K562 (cell line): ENCODE measurements at regions not wholly inside any gene's neighbourhood (a gene's known extent, or its start where the extent isn't known, plus 50 kb on each side); places are given as distances from the start of the nearest gene placed in this dataset.

Experiments used
- ATAC-seq: fragments of 200-7000 bp; cut with Tn5 transposase; 3 replicates; pipeline ENCODE4 v1.9.1; 2020; ENCODE audit warnings: moderate library complexity
- BruUV-seq: library from RNA; stranded (reverse); fragments of 400-500 nt; replicated peaks from 2 replicates; lab custom pipeline; 2021; lab: Mats Ljungman, UMichigan
- CTCF ChIA-PET: fragments of 300-600 bp; formaldehyde crosslinking; extraction: SDS; loops from one replicate; lab custom pipeline; 2021; ENCODE audit warnings: low intra/inter-chr PET ratio; lab: Yijun Ruan, JAX
- POLR2A ChIA-PET: fragments of 300-600, 350-650 bp; sonication (Branson Sonifier 250); formaldehyde crosslinking; extraction: SDS; loops from one replicate; lab custom pipeline; 2021; ENCODE audit warnings: antibody characterized with exemption, inconsistent platforms; lab: Yijun Ruan, JAX
- DNase-seq, 4 experiments: peaks; one replicate each; pipeline versions ENCODE4 v3.0.0 to v3.0.0-alpha.2; 2011 to 2018; ENCODE audit warnings: low spot score in 3 of 4, mixed read lengths in 3 of 4; ENCODE audit errors: extremely low read depth in 1 of 4
- FAIRE-seq: peaks from 2 replicates; lab custom pipeline; 2011; peaks lifted over from hg19 to GRCh38; lab: Jason Lieb, UNC
- H2AFZ ChIP-seq: 2 replicates; pipeline ENCODE4 v1.6.0; 2011; ENCODE audit warnings: low read depth, low read length, control low read depth, inconsistent platforms
- H3K27ac ChIP-seq: fragments of 200-600 bp; 3 replicates; pipeline ENCODE4 v1.8.0; 2011; ENCODE audit warnings: low read depth, mild to moderate bottlenecking, control low read depth, inconsistent platforms, low read length, moderate library complexity, mixed read lengths; ENCODE audit errors: extremely low read depth
- H3K27me3 ChIP-seq, 2 experiments: fragments of 300-600 bp in 1 of 2; 2 replicates in 1 of 2; 3 replicates in 1 of 2; pipeline versions ENCODE4 v1.6.0 to v1.8.0; 2011; ENCODE audit warnings: inconsistent platforms in 2 of 2, low read length in 2 of 2, mild to moderate bottlenecking in 1 of 2, mixed read lengths in 1 of 2, moderate library complexity in 1 of 2; ENCODE audit not compliant: control insufficient read depth in 2 of 2, insufficient read depth in 2 of 2
- H3K36me3 ChIP-seq: fragments of 300-600 bp; 3 replicates; pipeline ENCODE4 v1.8.0; 2011; ENCODE audit warnings: mild to moderate bottlenecking, low read length, inconsistent platforms; ENCODE audit not compliant: control insufficient read depth, insufficient read depth
- H3K4me1 ChIP-seq, 2 experiments: fragments of 200-600 bp in 1 of 2; replicated peaks in 1 of 2; 2 replicates in 1 of 2; 3 replicates in 1 of 2; pipeline versions ENCODE4 v1.5.1 to v1.8.0; 2011; ENCODE audit warnings: inconsistent platforms in 2 of 2, low read length in 2 of 2, mild to moderate bottlenecking in 1 of 2, mixed read lengths in 1 of 2, moderate library complexity in 1 of 2; ENCODE audit not compliant: control insufficient read depth in 2 of 2, insufficient read depth in 2 of 2
- H3K4me2 ChIP-seq: 2 replicates; pipeline ENCODE4 v1.6.1; 2011; ENCODE audit warnings: low read length, control low read depth, inconsistent platforms, mixed read lengths; ENCODE audit not compliant: insufficient read depth
- H3K4me3 ChIP-seq: fragments of 200-600 bp; sonication (generic), shearing (Covaris generic); 2 replicates; pipeline ENCODE4 v1.5.1; 2016; ENCODE audit warnings: control low read depth, inconsistent platforms
- H3K79me2 ChIP-seq: fragments of 200-600 bp; 3 replicates; pipeline ENCODE4 v1.8.0; 2011; ENCODE audit warnings: low read length, inconsistent platforms; ENCODE audit not compliant: control insufficient read depth, insufficient read depth
- H3K9ac ChIP-seq, 2 experiments: 2 replicates each; pipeline versions ENCODE4 v1.6.0 to v1.6.1; 2011; ENCODE audit warnings: low read depth in 2 of 2, low read length in 2 of 2, control low read depth in 1 of 2, inconsistent platforms in 1 of 2, mild to moderate bottlenecking in 1 of 2, mixed read lengths in 1 of 2; ENCODE audit not compliant: insufficient read depth in 1 of 2
- H3K9me1 ChIP-seq: one replicate; pipeline ENCODE4 v1.6.0; 2011; ENCODE audit warnings: inconsistent platforms, mild to moderate bottlenecking, low read length, moderate library complexity; ENCODE audit not compliant: control insufficient read depth, insufficient read depth
- H3K9me3 ChIP-seq: replicated peaks from 2 replicates; pipeline ENCODE4 v1.5.1; 2011; ENCODE audit warnings: low read depth, low read length, inconsistent platforms; ENCODE audit not compliant: control insufficient read depth, insufficient read depth
- H4K20me1 ChIP-seq: replicated peaks from 2 replicates; pipeline ENCODE4 v1.6.1; 2011; ENCODE audit warnings: low read length, inconsistent platforms, mixed read lengths; ENCODE audit not compliant: control insufficient read depth, insufficient read depth
- CREB5 ChIP-seq: fragments of 250-450 bp; sonication (Bioruptor Pico); IDR thresholded peaks from 2 replicates; pipeline ENCODE4 v1.5.0; 2020; ENCODE audit warnings: mild to moderate bottlenecking
- CREM ChIP-seq: IDR thresholded peaks from 2 replicates; pipeline ENCODE4 v1.6.1; 2014; ENCODE audit warnings: antibody characterized with exemption, low read depth
- HOXB6 ChIP-seq: fragments of 250-450 bp; sonication (Bioruptor Pico); IDR thresholded peaks from 2 replicates; pipeline ENCODE4 v1.5.1; 2022; ENCODE audit warnings: mild to moderate bottlenecking, borderline replicate concordance
- NCOA2 ChIP-seq, 2 experiments: fragments of 450-650 bp; IDR thresholded peaks; 2 replicates each; pipeline ENCODE4 v1.6.1; 2018; ENCODE audit warnings: mild to moderate bottlenecking in 2 of 2, moderate library complexity in 1 of 2; ENCODE audit not compliant: partially characterized antibody in 2 of 2
- NELFE ChIP-seq: IDR thresholded peaks from 2 replicates; pipeline ENCODE4 v1.6.1; 2011; ENCODE audit warnings: mild to moderate bottlenecking; ENCODE audit not compliant: insufficient read depth, insufficient read length
- PHF8 ChIP-seq: fragments of 200-600 bp; sonication (generic); IDR thresholded peaks from 2 replicates; pipeline ENCODE4 v1.6.1; 2012; ENCODE audit warnings: mixed run types, mild to moderate bottlenecking, inconsistent platforms, low read length, moderate library complexity, borderline replicate concordance
- PRMT5 ChIP-seq: sonication (generic); formaldehyde crosslinking; IDR thresholded peaks from 2 replicates; pipeline ENCODE4 v1.5.0; 2020; ENCODE audit warnings: missing genetic modification reagents
- SAP30 ChIP-seq: fragments of 200-600 bp; sonication (generic); IDR thresholded peaks from 2 replicates; pipeline ENCODE4 v1.6.1; 2012; ENCODE audit warnings: borderline replicate concordance, low read depth, mild to moderate bottlenecking, moderate library complexity, low read length, control low read depth, inconsistent platforms; ENCODE audit not compliant: insufficient read depth, poor library complexity, severe bottlenecking
- SMAD1 ChIP-seq: fragments of 150-350 bp; IDR thresholded peaks from 2 replicates; pipeline ENCODE4 v1.6.1; 2014; ENCODE audit warnings: low read length, low read depth; ENCODE audit not compliant: partially characterized antibody
- SMARCE1 ChIP-seq: fragments of 450-650 bp; IDR thresholded peaks from 2 replicates; pipeline ENCODE4 v1.7.1; 2016; ENCODE audit warnings: mild to moderate bottlenecking
- XRCC4 ChIP-seq: IDR thresholded peaks from one replicate; pipeline ENCODE4 v1.6.1; 2011; ENCODE audit not compliant: insufficient read depth, insufficient read length; ENCODE audit errors: extremely low read depth
- ZBTB26 ChIP-seq: fragments of 450-650 bp; formaldehyde crosslinking; IDR thresholded peaks from 2 replicates; pipeline ENCODE4 v1.4.0; 2022; ENCODE audit warnings: missing genetic modification characterization
- ZC3H11A ChIP-seq: IDR thresholded peaks from 2 replicates; pipeline ENCODE4 v1.6.1; 2012; ENCODE audit warnings: low read depth, low read length, improper control_type of control experiment
- ZNF143 ChIP-seq: sonication (generic); formaldehyde crosslinking; IDR thresholded peaks from 2 replicates; pipeline ENCODE4 v1.9.0; 2022; ENCODE audit warnings: mild to moderate bottlenecking, missing genetic modification reagents
- ZNF217 ChIP-seq: sonication (generic); formaldehyde crosslinking; IDR thresholded peaks from 2 replicates; pipeline ENCODE4 v1.8.0; 2022; ENCODE audit warnings: mild to moderate bottlenecking, missing genetic modification reagents
- ZNF609 ChIP-seq: sonication (generic); formaldehyde crosslinking; IDR thresholded peaks from 2 replicates; pipeline ENCODE4 v1.8.1; 2023; ENCODE audit warnings: missing genetic modification reagents, mild to moderate bottlenecking, borderline replicate concordance
- WGBS: fragments of 100-300 bp; shearing (Covaris generic); methylation state at CpG from one replicate; pipeline ENCODE4 v1.1.6; 2016; ENCODE audit warnings: low coverage, mixed read lengths; ENCODE audit not compliant: insufficient coverage; ENCODE audit errors: missing lambda C conversion rate; 5-methylcytosine and 5-hydroxymethylcytosine counted together
- in situ Hi-C: fragments of 300-500 bp; cut with MboI; formaldehyde crosslinking; loops from 4 replicates; pipeline ENCODE4 v1.15.0; 2018; ENCODE audit warnings: inconsistent platforms, mixed read lengths
- intact Hi-C: fragments of 100-400 bp; cut with micrococcal nuclease; formaldehyde crosslinking; loops from 2 replicates; pipeline ENCODE4 v1.14.2; 2022

- BruUV-seq = no TSS peak
- intact Hi-C loops (no loop called here), in situ Hi-C loops (no loop called here)
- Histone ChIP-seq H3K36me3 (no peaks in the 10 kb centered on the region), H2AFZ (no peak overlapping the region), H3K4me2 (no peak overlapping the region), H3K79me2 (no peaks in the 10 kb centered on the region), H3K9me1 (no peaks in the 10 kb centered on the region), H3K27me3 (no peaks in the 10 kb centered on the region), H4K20me1 (no peaks in the 10 kb centered on the region), H3K9ac (no peak overlapping the region), H3K4me3 (no peak overlapping the region), H3K27ac (no peak overlapping the region), H3K9me3 (peaks cover 2% of the 10 kb centered on the region), H3K4me1 (no peaks in the 10 kb centered on the region)
- FAIRE-seq = no peak
- POLR2A ChIA-PET = no interaction called here
- TF ChIP-seq ZBTB26 (CRISPR knock-in tag) (no peak), SMAD1 (no peak), CREM (no peak), SAP30 (no peak), NCOA2 (IDR thresholded peaks at IDR 0.05; ENCODE audit: partially characterized antibody in 2 of 2) (no peak), ZNF217 (CRISPR knock-in tag) (no peak), ZC3H11A (no peak), ZNF143 (CRISPR knock-in tag) (no peak), SMARCE1 (no peak), PHF8 (no peak), CREB5 (CRISPR knock-in tag) (no peak), NELFE (no peak), ZNF609 (no peak), HOXB6 (CRISPR knock-in tag) (no peak), XRCC4 (no peak), PRMT5 (CRISPR knock-in tag) (no peak)
- CTCF ChIA-PET = no interaction called here
- DNase-seq = no peak
- ATAC-seq = no peak
- 0% methylated on average over 1 of the region's 1 CpG for WGBS
Observed at GRCh38 chr18:38502539-38502938, 936.9 kb upstream of the CELF4 start.
